Right lobe of liver (tissue), 4 donors: ENCODE measurements at regions not wholly inside any gene's neighbourhood (a gene's known extent, or its start where the extent isn't known, plus 50 kb on each side); places are given as distances from the start of the nearest gene placed in this dataset.

Experiments
- CTCF ChIP-seq, 4 donors: fragments of 200-600 bp in 3 of 4; fragments of 450-650 bp in 1 of 4; IDR thresholded peaks; one replicate each; pipeline versions ENCODE4 v1.5.1 to v1.8.0; 2016 to 2022; ENCODE audit warnings: antibody characterized with exemption in 4 of 4, mild to moderate bottlenecking in 2 of 4
- POLR2A ChIP-seq: fragments of 450-650 bp; IDR thresholded peaks from one replicate; pipeline ENCODE4 v1.6.1; 2017; ENCODE audit warnings: antibody characterized with exemption, mild to moderate bottlenecking
- donor health status: DM: no; HTN: no; CAD: no.
- donor health status: DM: no; HTN: no; CAD: no.
- donor health status: DM: no; HTN: yes; CAD: no.

- no peak for TF ChIP-seq CTCF (IDR thresholded peaks at IDR 0.05)
- no peak for TF ChIP-seq POLR2A
Measured at GRCh38 chr18:67094123-67094522, 422.4 kb downstream of the DSEL start.
